ENCODE measurements at regions not wholly inside any gene's neighbourhood (a gene's known extent, or its start where the extent isn't known, plus 50 kb on each side); places are given as distances from the start of the nearest gene placed in this dataset.
"Not testable (repeated sequence)": the region's sequence is repeated elsewhere in the genome, so short reads cannot be mapped to it uniquely, and the experiment has no call there.

DNA sequence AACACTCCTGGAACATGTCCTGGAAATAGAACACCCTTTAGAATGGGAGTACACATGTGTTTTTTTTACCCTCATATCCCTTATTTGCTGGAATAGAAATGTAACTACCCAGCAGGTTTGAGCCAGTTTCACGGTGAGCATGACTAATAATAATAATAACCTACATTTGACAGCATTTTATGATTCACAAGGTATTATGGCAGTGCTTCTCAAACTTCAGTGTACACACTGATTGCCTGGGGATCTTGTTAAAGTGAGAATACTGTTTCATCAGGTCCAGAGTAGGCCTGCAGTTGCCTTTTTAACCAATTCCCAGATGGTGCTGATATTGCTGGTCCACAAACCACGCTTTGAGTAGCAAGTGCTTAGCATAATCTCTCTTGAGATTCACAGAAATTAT lies 63.9 kb downstream of the NFKBIZ start:
- in situ Hi-C loops (cut with HindIII; ENCODE audit: low sequenced_read_pairs), result no loop called here

DNA sequence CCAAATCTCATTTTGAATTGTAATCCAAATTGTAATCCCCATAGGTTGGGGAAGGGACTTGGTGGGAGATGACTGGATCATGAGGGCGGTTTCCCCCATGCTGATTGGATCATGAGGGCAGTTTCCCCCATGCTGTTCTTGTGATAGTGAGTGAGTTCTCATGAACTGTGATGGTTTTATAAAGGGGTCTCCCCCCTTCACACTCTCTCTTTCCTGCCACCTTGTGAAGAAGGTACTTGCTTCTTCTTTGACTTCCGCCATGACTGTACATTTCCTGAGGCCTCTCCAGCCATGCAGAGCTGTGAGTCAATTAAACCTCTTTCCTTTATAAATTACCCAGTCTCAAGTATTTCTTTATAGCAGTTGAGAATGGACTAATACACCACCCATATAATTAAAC lies 68.4 kb downstream of the NFKBIZ start:
- in situ Hi-C loops (cut with HindIII; ENCODE audit: low sequenced_read_pairs), result not testable (repeated sequence)

DNA sequence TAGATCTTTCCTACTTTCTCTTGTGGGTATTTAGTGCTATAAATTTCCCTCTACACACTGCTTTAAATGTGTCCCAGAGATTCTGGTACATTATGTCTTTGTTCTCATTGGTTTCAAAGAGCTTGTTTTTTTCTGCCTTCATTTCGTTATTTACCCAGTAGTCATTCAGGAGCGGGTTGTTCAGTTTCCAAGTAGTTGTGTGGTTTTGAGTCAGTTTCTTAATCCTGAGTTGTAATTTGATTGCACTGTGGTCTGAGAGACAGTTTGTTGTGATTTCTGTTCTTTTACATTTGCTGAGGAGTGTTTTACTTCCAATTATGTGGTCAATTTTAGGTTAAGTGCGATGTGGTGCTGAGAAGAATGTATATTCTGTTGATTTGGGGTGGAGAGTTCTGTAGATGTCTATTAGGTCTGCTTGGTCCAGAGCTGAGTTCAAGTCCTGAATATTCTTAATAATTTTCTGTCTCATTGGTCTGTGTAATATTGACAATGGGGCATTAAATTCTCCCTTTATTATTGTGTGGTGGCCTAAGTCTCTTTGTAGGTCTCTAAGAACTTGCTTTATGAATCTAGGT lies 72.9 kb downstream of the NFKBIZ start:
- in situ Hi-C loops (cut with HindIII; ENCODE audit: low sequenced_read_pairs), result not testable (repeated sequence)

DNA sequence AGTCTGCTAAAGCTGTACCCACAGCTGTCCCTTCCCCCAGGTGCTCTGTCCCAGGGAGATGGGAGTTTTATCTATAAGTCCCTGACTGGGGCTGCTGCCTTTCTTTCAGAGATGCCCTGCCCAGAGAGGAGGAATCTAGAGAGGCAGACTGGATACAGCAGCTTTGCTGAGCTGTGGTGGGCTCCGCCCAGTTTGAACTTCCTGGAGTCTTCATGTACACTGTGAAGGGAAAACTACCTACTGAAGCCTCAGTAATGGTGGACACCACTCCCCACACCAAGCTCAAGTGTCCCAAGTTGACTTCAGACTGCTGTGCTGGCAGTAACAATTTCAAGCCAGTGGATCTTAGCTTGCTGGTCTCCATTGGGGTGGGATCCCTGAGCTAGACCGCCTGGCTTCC lies 75.3 kb downstream of the NFKBIZ start:
- in situ Hi-C loops (cut with HindIII; ENCODE audit: low sequenced_read_pairs), result not testable (repeated sequence)

DNA sequence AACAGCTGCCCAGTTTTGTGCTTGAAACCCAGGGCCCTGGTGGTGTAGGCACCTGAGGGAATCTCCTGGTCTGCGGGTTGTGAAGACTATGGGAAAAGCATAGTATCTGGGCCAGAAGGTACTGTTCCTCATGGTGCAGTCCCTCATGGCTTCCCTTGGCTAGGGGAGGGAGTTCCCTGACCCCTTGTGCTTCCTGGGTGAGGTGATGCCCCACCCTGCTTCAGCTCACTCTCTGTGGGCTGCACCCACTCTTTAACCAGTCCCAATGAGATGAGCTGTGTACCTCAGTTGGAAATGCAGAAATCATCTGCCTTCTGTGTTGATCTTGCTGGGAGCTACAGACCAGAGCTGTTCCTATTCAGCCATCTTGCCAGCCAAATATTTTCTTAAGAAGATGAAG lies 75.8 kb downstream of the NFKBIZ start:
- in situ Hi-C loops (cut with HindIII; ENCODE audit: low sequenced_read_pairs), result not testable (repeated sequence)

DNA sequence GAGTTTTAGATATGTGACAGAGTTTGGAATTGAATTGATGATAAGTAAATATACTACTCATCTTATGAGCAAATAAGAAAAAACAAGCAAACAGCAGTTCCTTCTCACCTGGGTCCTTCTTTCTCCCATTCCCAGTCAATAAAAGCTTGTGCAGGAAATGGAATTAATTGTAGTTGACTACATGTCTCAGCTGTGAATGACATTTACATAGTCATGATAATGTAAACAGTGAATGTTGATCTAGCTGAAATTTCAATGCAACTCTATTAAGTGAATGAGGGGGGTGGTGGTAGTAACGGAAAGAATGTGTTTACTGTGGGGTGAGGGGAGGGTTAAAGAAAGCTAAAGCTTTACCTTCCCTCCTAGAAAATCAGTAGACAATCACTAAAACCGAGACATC lies 76.2 kb downstream of the NFKBIZ start:
- in situ Hi-C loops (cut with HindIII; ENCODE audit: low sequenced_read_pairs), result no loop called here

DNA sequence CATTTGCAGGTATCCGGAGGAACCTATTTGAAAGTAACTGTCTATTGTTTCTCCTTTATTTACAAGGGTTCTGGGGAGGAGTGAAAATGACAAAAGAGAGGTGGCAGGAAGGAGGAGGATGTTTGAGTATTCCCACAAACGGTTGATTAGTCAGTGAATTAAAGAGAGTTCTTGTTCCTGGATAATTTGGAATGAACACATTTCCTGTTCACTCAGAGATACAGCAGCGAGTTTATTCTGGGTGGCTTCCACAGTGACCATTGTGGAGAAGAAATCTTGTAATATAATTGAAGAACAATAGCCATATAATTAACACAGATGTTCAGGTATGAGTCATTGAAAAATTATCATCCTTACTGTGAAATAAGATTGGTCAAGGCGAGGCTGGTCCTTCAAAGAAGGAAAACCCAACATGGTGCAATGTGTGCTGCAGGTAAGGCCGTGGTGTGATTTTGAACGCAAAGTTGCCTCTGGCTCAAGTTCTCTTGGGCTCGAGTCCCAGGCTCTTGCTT lies 77.3 kb downstream of the NFKBIZ start:
- in situ Hi-C loops (cut with HindIII; ENCODE audit: low sequenced_read_pairs), result no loop called here

DNA sequence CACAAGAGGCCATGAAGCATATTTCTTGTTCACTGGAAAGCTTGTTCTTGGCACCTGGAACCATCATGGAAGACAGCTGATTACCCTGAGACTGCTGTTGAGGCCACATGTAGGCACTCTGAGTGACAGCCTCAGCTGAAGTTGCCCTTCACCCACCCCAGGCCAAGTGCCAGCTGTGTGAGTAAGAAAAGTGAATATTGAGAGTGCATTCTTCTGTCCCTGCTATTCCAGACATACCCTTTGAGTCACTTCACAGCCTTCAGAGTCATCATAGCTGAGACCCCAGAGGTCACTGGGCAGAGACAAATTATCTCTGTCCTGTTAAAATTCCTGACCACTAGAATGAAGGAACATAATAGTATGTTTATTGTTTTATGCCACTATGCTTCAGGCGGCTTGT lies 79.6 kb downstream of the NFKBIZ start:
- in situ Hi-C loops (cut with HindIII; ENCODE audit: low sequenced_read_pairs), result no loop called here

DNA sequence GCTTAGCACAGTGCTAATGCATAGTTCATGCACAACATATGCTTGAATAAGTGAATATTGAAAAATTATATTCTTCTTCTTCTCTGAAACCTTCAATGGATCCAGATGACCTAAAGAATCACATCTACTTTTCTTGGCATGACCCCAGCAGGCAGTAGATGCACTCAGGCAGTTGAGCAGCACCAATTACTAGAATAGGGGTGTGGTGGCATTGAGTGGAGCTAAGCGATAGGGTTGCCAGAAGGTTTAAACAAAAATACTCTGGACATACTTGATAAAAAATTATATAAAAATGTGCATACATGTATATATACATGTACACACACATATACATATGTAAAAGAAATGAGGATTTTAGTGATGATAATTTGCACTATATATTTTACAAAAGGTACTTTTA lies 81.8 kb downstream of the NFKBIZ start:
- in situ Hi-C loops (cut with HindIII; ENCODE audit: low sequenced_read_pairs), result no loop called here

DNA sequence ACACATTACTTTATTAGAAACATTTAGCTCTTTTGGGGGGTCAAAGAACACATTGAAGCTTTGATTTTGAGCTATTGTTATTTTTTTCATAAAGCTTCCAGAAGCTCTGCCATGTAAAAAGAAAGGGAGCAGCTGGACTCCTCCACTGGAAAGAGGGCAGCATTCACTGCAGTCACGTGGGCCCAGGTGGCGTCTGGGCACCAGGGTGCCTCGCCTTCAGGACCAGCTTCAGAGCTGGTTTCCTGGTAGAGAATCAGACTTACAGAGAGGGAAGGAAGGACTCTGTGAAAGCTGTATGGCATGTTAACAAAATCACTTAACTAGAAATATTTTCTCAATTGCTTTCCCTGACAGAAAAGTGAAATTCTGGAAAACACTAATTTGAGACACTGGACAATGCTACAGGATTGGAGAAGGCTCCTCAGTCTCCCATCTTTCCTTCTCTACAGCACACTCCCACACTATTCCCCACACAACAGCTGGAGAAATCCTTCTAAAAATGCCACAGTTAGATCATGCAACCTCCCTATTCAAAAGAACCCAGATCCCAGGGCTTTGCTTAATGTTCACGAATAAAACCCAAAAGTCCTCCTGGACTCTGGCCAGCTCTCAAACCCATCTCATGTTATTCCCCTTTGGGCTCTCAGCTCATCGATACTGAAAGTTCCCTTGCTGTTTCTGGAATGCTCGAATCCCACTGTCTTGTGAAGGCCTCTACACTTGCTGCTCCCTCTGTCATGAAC lies 83.2 kb downstream of the NFKBIZ start:
- in situ Hi-C loops (cut with HindIII; ENCODE audit: low sequenced_read_pairs), result no loop called here

DNA sequence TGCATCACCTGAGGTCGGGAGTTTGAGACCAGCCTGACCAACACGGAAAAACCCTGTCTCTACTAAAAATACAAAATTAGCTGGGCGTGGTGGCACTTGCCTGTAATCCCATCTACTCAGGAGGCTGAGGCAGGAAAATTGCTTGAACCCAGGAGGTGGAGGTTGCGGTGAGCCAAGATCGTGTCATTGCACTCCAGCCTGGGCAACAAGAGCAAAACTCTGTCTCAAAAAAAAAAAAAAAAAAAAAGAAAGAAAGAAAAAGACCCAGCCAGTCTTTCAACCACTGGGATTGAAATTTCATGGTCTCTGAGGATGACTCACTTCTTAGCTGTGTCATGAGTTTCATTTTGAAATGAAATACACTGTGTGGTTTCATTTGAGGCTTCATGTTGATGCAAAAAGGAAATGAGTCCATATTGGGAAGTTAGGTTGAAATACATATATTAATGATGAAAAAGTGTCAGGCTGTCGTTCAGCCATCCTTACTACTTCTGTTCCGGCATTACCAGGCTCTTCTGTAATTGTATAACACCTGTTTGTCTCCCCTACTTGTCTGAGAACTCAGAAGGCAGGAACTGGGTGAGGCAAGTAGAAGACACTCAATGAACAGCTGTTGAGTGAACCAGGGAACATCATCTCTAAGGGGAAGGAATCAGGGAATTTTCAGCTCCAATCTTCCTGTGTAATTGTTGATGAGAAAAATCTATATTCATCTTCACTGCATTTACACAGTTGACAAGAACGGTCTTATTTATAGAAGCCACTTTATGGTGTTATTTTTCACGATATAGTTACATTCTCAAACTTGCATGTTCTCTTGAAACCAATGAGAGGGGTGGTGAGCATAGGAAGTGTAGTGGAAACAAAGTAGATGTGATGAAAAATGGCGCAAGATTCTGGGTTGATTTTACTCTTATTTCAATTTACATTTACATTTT lies 87.4 kb downstream of the NFKBIZ start:
- in situ Hi-C loops (cut with HindIII; ENCODE audit: low sequenced_read_pairs), result no loop called here

DNA sequence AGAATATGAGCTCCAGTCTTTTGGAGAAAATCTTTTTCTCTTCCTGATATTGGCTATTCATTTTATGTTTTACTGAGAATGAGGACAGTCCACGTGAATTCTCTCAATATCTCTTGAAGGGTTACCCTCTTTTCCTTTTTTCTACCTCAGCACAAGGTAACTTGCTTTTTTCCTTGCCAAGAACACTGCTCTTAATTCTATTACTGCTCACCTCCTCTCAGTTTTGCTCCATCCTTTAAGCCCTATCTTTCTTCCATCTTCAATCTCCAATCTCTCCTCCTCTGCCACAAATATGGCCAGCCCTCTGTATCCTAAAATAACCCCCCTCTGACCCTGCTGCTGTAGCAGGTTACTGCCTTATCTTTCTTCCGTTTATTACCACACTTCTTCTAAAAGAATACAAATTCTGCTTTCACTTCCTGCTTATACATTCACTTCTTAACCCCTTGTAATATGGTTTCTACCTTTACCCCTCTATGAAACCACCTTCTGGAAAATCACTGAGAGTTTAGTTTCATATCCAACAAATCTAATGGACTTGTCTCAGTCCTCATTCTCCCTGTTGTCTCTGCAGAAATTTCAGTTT lies 89.0 kb downstream of the NFKBIZ start:
- in situ Hi-C loops (cut with HindIII; ENCODE audit: low sequenced_read_pairs), result no loop called here

DNA sequence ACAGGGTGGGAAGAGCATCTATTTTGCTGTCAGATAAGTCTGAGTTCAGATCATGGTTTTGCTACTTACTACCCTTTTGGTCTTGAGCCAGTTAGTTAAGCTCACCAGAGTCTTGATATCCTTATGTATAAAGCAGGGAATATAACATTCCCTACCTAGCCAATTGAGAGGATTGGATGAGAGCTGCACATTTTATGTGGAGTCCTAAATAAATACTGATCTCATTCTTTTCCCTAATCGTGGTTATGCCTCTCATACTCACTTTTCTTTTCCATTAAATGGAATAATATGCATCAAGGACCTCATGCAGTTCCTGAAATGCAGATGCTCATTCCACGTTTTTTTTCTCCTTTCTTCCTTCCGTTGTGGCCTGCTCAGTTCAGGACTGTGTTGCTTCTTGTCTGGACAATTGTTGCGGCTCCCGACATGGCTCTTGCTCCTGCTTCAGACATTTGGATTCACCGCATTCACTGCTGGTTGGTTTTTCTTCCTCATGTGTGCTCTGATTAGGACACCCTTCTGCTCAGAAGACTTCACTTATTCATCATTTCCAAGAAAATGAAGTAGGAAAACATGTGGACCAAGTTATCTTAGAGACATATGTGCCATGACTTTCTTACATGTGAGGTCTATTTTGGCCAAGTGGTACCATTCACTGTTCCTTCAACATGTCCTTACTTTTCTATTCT lies 90.2 kb downstream of the NFKBIZ start:
- in situ Hi-C loops (cut with HindIII; ENCODE audit: low sequenced_read_pairs), result no loop called here

DNA sequence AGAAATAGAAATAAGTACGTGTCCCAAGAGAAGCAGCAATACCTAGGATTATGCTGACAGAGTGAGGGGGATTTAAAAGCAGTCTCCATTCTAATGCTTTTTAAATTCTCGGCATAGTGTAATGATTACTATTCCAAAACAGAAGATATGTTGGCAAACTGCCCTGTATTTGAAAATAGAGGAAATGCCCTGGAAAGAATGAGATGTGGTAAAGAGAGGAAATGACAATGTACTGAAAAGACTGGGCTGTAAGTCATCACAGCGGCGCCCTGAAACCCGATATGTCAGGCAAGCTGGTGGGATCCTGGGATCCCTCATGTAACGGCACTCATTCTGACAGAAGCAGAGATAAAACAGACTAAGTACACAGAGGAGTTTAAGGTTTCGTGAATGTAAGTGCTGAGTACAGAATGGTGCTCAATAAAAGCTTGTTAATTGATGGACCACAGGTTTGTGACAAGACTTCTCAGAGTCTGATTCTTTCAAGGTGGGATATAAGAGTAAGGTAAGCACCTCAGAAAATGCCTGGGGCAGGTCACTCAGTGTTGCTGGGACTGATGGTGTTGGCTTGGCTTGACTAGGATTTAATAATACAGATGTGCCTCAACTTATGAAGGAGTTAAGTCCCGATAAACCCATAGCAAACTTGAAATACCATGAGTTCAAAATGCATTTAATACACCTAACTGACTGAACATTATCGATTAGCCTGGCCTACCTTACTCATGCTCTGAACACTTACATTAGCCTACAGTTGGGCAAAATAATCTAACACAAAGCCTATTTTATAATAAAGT lies 91.4 kb downstream of the NFKBIZ start:
- in situ Hi-C loops (cut with HindIII; ENCODE audit: low sequenced_read_pairs), result no loop called here

DNA sequence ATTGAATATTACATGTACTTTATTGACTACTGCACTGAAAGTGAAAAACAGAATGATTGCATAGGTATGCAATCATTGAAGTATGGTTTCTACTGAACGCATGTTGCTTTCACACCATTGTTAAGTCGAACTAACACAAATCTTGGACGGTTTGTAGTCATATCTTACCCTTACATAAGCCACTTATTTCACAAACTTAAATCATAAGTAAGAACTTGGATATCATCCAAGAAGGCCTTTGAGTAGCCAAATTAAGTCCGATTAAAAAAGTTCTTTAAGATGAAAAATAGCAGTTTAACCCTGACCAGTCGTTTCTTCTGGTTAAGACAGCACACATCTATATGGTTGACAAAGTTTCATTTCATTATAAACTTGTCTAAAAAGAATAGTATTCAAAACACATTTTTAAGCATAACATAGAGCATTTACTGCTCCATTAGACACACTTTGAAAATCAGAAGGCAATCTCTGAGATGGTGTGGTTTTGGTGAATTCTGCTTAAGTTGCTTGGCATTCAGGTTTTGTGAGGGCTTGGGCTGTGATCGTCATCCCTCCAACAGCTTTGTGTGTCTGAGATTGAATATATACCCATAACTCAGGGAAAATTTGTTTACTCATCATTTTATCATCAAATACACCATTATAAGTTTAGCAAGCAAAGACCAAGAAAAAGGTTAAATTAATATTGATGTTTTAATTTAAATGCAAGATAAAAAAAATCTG lies 92.2 kb downstream of the NFKBIZ start:
- in situ Hi-C loops (cut with HindIII; ENCODE audit: low sequenced_read_pairs), result no loop called here

DNA sequence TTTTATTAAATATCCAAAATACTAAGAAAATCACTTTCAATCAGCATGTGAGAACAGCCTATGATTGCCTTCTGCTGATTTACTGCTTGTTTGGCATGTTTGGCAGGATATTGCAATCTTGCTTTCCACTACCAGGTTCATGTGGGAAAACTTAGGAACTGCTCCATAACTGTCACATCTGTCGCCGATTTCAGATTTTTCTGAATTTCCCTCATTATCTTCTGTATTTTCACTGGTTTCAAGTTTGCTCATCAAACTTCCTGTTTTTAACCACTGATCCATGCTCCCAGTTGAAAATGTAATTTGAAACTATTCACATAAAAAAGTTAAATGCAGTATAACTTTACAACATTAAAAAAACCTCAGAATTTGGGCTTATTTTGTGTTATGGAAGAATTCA lies 93.0 kb downstream of the NFKBIZ start:
- in situ Hi-C loops (cut with HindIII; ENCODE audit: low sequenced_read_pairs), result no loop called here

DNA sequence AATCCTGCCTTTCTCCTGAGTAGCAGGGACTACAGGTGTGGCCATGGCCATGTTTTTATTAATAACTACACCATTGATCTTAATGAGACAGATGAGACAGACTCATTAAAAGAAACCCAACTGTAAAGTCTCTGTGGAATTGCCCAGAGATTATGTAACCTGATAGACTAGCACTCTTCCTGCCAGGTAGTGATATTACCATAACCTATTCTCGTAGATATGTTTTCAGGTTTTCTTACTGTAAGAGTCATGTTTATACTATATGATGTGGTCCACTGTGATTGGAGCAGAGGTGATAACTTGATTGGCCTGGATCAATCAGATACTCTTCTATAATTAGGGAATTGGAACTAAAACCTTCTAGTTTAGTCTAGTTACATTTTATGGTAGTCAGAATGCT lies 93.7 kb downstream of the NFKBIZ start:
- in situ Hi-C loops (cut with HindIII; ENCODE audit: low sequenced_read_pairs), result no loop called here

DNA sequence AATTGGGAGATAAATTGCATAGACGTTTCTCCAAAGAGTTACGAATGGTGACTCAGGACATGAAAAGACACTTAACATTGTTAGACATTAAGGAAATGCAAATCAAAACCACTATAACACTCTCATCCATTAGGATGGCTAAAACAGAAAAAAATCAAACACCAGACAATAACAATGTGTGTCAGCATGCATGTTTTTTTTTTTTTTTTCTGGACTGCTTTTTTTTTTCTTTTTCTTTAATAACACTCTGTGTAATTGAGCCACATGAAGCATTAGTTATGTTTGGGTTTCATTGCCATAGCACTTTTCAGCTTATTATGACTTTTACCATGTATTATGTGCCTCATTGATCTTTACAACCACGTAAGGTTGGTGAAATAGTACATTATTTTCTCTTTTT lies 95.0 kb downstream of the NFKBIZ start:
- in situ Hi-C loops (cut with HindIII; ENCODE audit: low sequenced_read_pairs), result no loop called here

DNA sequence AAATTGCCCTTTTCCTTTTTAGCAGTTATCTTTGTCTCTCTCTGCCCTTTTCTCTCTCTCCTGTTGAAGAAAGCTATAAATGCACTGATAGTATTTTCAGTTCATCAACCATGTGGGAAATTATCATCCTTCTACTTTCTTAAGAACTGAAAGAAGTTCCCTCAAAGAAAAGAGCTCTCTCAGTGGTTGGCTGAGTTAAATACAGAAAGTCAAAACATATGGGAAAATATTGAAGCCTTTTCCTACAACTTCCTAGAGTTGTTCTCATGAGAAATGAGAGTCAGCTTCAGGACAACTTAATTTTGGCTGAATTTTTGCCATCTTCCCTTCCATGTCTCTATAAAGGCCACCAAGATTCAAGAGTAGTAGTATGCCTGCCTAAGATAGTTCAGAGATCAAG lies 96.7 kb downstream of the NFKBIZ start:
- in situ Hi-C loops (cut with HindIII; ENCODE audit: low sequenced_read_pairs), result no loop called here

All from endothelial cell of hepatic sinusoid (primary cell).